Tibial nerve (tissue), 4 donors: ENCODE measurements at regions not wholly inside any gene's neighbourhood (a gene's known extent, or its start where the extent isn't known, plus 50 kb on each side); places are given as distances from the start of the nearest gene placed in this dataset.
A peak's percentile ranks its signal among the peaks of the same experiment; 100 is the strongest.
"Not testable (repeated sequence)": the region's sequence is repeated elsewhere in the genome, so short reads cannot be mapped to it uniquely, and the experiment has no call there.

Experiments used
- DNase-seq, 2 donors: peaks; one replicate each; pipeline ENCODE4 v3.0.0-alpha.2; 2019; ENCODE audit warnings: low spot score in 2 of 2
- H3K27ac ChIP-seq, 4 donors: fragments of 200-600 bp; sonication (generic) in 3 of 4; one replicate each; pipeline ENCODE4 v1.5.1; 2017 to 2019; ENCODE audit warnings: mild to moderate bottlenecking in 1 of 4
- H3K27me3 ChIP-seq, 2 donors: fragments of 200-600 bp; sonication (generic) in 1 of 2; one replicate each; pipeline versions ENCODE4 v1.5.1 to v1.6.0; 2017 to 2019
- H3K36me3 ChIP-seq, 3 donors: fragments of 200-600 bp; sonication (generic); one replicate each; pipeline ENCODE4 v1.5.1; 2018 to 2019
- H3K4me1 ChIP-seq, 4 donors: fragments of 200-600 bp; sonication (generic) in 3 of 4; one replicate each; pipeline ENCODE4 v1.5.1; 2017 to 2019
- H3K4me3 ChIP-seq, 4 donors: fragments of 200-600 bp; sonication (generic) in 3 of 4; one replicate each; pipeline ENCODE4 v1.5.1; 2017 to 2019; ENCODE audit warnings: mild to moderate bottlenecking in 1 of 4, moderate library complexity in 1 of 4
- H3K9me3 ChIP-seq, 4 donors: fragments of 200-600 bp; sonication (generic) in 3 of 4; one replicate each; pipeline ENCODE4 v1.5.1; 2017 to 2019
- EP300 ChIP-seq, 2 donors: sonication (generic); formaldehyde crosslinking; IDR thresholded peaks; one replicate each; pipeline ENCODE4 v1.6.1; 2017; ENCODE audit warnings: antibody characterized with exemption in 2 of 2, mild to moderate bottlenecking in 1 of 2
- POLR2A ChIP-seq, 2 donors: fragments of 450-650 bp; IDR thresholded peaks; one replicate each; pipeline ENCODE4 v1.6.1; 2017; ENCODE audit warnings: antibody characterized with exemption in 2 of 2, mild to moderate bottlenecking in 2 of 2, moderate library complexity in 2 of 2
- WGBS, 2 donors: methylation state at CpG; one replicate each; pipeline ENCODE4 v1.1.5; 2018; 5-methylcytosine and 5-hydroxymethylcytosine counted together
- TF ChIP-seq, protein P1 (sequence below), 5 experiments: fragments of 200-600 bp in 3 of 5; fragments of 450-650 bp in 2 of 5; sonication (generic) in 3 of 5; IDR thresholded peaks; one replicate each; pipeline ENCODE4 v1.5.1; 2016 to 2019; ENCODE audit warnings: antibody characterized with exemption in 5 of 5, mild to moderate bottlenecking in 3 of 5, moderate library complexity in 2 of 5

DNA sequence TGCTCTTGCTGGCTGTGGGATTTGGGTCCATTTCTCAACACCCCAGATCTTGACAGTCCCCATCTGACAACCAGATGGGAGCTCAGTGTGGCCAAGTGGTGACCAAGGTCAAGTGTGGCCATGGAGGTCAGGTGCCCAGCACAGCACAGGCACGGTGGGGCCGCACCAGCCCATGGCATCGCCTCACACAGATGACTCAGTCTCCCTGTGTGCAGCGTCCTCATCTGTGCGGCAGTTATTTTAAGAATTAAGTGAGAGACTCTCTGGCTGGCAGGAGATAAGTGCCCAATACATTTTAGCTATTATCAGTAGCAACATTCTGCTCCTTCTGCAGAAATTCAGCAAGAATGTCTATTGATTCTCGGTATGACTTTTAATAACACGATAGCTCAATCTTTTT lies 167.2 kb downstream of the DDX1 start:
- Histone ChIP-seq H3K27me3 (no peaks in the 10 kb centered on the region), H3K9me3 (peaks cover 0 to 16% (median 0%) of the 10 kb centered on the region in 4 donors), H3K36me3 (no peaks in the 10 kb centered on the region), H3K27ac (no peak overlapping the region), H3K4me3 (no peak overlapping the region), H3K4me1 (peaks cover 0 to 13% (median 0%) of the 10 kb centered on the region in 4 donors)
- WGBS, 2 donors, result 89 to 95% methylated on average over 7 of the region's 7 CpGs
- no peak for DNase-seq
- no peak for TF ChIP-seq POLR2A (IDR thresholded peaks at IDR 0.05)
- no peak for TF ChIP-seq EP300 (IDR thresholded peaks at IDR 0.05)
- TF ChIP-seq, protein P1, sequence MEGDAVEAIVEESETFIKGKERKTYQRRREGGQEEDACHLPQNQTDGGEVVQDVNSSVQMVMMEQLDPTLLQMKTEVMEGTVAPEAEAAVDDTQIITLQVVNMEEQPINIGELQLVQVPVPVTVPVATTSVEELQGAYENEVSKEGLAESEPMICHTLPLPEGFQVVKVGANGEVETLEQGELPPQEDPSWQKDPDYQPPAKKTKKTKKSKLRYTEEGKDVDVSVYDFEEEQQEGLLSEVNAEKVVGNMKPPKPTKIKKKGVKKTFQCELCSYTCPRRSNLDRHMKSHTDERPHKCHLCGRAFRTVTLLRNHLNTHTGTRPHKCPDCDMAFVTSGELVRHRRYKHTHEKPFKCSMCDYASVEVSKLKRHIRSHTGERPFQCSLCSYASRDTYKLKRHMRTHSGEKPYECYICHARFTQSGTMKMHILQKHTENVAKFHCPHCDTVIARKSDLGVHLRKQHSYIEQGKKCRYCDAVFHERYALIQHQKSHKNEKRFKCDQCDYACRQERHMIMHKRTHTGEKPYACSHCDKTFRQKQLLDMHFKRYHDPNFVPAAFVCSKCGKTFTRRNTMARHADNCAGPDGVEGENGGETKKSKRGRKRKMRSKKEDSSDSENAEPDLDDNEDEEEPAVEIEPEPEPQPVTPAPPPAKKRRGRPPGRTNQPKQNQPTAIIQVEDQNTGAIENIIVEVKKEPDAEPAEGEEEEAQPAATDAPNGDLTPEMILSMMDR (IDR thresholded peaks at IDR 0.05), result no peak

DNA sequence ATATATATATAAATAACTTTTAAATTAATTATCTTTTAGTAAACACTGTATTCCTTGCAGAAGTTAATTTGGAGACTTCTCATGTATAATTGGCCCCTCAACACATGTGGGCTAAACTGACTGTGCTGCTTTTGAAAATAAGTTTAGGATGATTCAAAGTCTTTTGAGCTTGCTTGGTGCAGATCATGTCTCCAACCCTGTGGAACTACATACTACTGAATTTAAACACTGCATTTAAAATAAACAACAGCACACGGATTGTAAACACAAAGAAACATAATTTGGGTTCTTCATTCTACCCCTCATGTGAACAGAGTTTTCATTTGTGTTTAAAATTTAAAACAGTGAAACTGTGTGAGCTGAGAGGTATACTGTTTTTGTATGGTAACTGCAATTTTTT lies 167.7 kb downstream of the DDX1 start:
- H3K9me3 ChIP-seq, result peaks cover 0 to 16% (median 0%) of the 10 kb centered on the region in 4 donors
- TF ChIP-seq, protein P1 (IDR thresholded peaks at IDR 0.05), result no peak
- no peak for TF ChIP-seq POLR2A (IDR thresholded peaks at IDR 0.05)
- no peak for TF ChIP-seq EP300 (IDR thresholded peaks at IDR 0.05)
- H3K36me3 ChIP-seq, result no peaks in the 10 kb centered on the region
- no peak overlapping the region for H3K27ac ChIP-seq
- no peaks in the 10 kb centered on the region for H3K27me3 ChIP-seq
- no peak for DNase-seq
- H3K4me3 ChIP-seq, result no peak overlapping the region
- peaks cover 0 to 12% (median 0%) of the 10 kb centered on the region in 4 donors for H3K4me1 ChIP-seq
- 91 to 96% methylated on average over 1 of the region's 1 CpG for WGBS, 2 donors

DNA sequence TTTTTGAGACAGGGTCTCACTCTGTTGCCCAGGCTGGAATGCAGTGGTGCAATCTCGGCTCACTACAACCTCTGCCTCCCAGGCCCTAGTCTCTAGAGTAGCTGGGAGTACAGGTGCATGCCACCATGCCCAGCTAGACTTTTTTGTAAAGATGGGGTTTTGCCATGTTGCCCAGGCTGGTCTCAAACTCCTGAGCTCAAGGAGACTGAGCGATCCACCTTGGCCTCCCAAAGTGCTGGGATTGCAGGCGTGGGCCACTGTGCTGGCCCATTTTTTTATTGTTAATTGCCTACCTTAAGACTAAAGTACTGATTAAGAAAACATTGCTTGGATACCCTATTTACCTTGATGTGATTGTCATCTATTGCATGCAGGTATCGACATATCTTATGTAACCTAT lies 168.1 kb downstream of the DDX1 start:
- 61 to 93% methylated on average over 4 of the region's 4 CpGs for WGBS, 2 donors
- not testable (repeated sequence) for DNase-seq

DNA sequence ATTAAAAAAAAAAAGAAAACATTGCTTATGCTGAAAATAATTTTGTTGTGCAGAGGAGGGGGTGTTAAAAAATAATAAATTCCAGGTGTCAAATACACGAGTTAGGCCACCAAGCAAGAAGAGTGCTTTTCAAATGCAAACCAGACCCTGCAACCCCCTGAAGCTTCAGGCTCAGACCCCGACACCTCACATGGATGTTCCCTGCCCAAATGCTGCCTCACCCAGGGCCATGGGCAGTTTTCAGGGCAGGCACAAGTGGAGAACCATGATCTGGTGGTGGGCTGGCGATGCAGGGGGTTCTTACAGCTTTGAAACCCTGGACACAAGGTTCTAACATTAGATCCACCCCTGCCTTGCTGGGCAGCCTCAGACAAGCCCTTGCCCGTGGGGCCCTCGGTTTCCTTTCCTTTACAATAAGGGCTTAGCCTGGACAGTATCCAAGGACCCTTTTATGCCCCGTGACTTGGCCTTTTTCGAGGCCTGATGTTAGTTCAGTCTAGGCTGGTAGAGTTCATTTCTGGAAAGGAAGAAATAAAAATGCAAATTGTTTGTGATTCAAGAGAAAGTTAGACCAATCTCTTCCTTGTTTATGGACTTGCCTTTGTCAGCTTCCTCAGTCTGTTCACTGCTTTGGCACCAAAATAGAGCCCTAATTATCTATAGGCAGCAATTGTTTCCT lies 168.7 kb downstream of the DDX1 start:
- H3K4me3 ChIP-seq, result no peak overlapping the region
- 42 to 56% methylated on average over 7 of the region's 7 CpGs for WGBS, 2 donors
- TF ChIP-seq POLR2A (IDR thresholded peaks at IDR 0.05) (no peak), EP300 (IDR thresholded peaks at IDR 0.05) (no peak)
- TF ChIP-seq, protein P1 (IDR thresholded peaks at IDR 0.05), result no peak

More for the DNA sequence above, 168.1 kb downstream of the DDX1 start:
- H3K27ac ChIP-seq, H3K27me3 ChIP-seq, H3K36me3 ChIP-seq, H3K4me3 ChIP-seq, H3K4me1 ChIP-seq: not testable (repeated sequence)
- H3K9me3 ChIP-seq, result peaks cover 0 to 16% (median 0%) of the 10 kb centered on the region in 4 donors

DNA sequence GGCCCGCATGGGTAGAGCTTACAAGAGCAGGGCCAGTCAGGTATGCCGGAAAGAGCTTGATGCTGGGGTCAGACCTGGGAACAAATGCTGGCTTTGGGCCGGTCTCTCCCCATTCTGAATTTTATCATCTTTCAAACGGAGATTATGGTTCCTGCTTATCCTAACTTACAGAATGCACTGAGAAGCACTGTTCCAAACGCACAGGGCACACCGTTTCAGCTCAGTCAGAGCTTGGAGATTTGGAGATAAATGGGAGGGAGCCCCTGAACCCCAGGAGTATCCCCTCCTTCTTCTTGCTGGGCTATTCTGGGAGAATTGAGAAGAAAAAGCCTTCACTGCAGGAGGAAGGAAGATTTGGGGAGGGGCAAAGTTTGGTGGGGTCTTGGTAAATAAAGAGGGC lies 169.4 kb downstream of the DDX1 start:
- Histone ChIP-seq H3K4me1 (peaks cover 0 to 6% (median 0%) of the 10 kb centered on the region in 4 donors), H3K27ac (peak overlapping the region in 1 of 4 donors; percentile 20), H3K27me3 (no peaks in the 10 kb centered on the region), H3K36me3 (no peaks in the 10 kb centered on the region), H3K4me3 (no peak overlapping the region), H3K9me3 (peaks cover 0 to 7% (median 0%) of the 10 kb centered on the region in 4 donors)
- TF ChIP-seq EP300 (IDR thresholded peaks at IDR 0.05), result no peak
- no peak for TF ChIP-seq POLR2A (IDR thresholded peaks at IDR 0.05)
- TF ChIP-seq, protein P1 (IDR thresholded peaks at IDR 0.05), result no peak
- no peak for DNase-seq
- 78 to 86% methylated on average over 6 of the region's 6 CpGs for WGBS, 2 donors

More for the DNA sequence above, 168.7 kb downstream of the DDX1 start:
- no peaks in the 10 kb centered on the region for H3K36me3 ChIP-seq
- H3K27me3 ChIP-seq, result no peaks in the 10 kb centered on the region
- H3K9me3 ChIP-seq, result peaks cover 0 to 13% (median 0%) of the 10 kb centered on the region in 4 donors
- DNase-seq, result no peak
- peaks cover 0 to 6% (median 0%) of the 10 kb centered on the region in 4 donors for H3K4me1 ChIP-seq
- H3K27ac ChIP-seq, result peak overlapping the region in 2 of 4 donors; percentile 20 to 36
